ENCODE measurements at regions not wholly inside any gene's neighbourhood (a gene's known extent, or its start where the extent isn't known, plus 50 kb on each side); places are given as distances from the start of the nearest gene placed in this dataset.

GRCh38 chr3:144942093-144942837, 970.6 kb downstream of the DIPK2A start:
- intact Hi-C loops (cut with DNase I), result no loop called here
- DNase-seq (no peak), ATAC-seq (no peak)
- H3K27ac ChIP-seq, result no peak overlapping the region
- 71 to 75% methylated on average over 3 of the region's 3 CpGs for WGBS, 2 donors
- H3K4me3 ChIP-seq, result no peak overlapping the region
- no peaks in the 10 kb centered on the region for H3K9me3 ChIP-seq
- no peaks in the 10 kb centered on the region for H3K4me1 ChIP-seq
- TF ChIP-seq POLR2A (IDR thresholded peaks at IDR 0.05), result no peak
- no peak for TF ChIP-seq CTCF (IDR thresholded peaks at IDR 0.05)
- no peaks in the 10 kb centered on the region for H3K36me3 ChIP-seq (replicated peaks in 1 of 2; ENCODE audit: insufficient read depth in 1 of 2, low read depth in 2 of 2)
- H3K27me3 ChIP-seq, result no peaks in the 10 kb centered on the region

- no peaks in the 10 kb centered on the region for H3K4me1 ChIP-seq
- no peak for TF ChIP-seq POLR2A (IDR thresholded peaks at IDR 0.05)
- no peak for TF ChIP-seq CTCF (IDR thresholded peaks at IDR 0.05)
- no peaks in the 10 kb centered on the region for H3K9me3 ChIP-seq
- H3K36me3 ChIP-seq (replicated peaks in 1 of 2; ENCODE audit: insufficient read depth in 1 of 2, low read depth in 2 of 2), result no peaks in the 10 kb centered on the region
- no peak for ATAC-seq
- no peaks in the 10 kb centered on the region for H3K27me3 ChIP-seq
- WGBS, 2 donors, result 72 to 73% methylated on average over 3 of the region's 3 CpGs
- H3K27ac ChIP-seq, result no peak overlapping the region
- intact Hi-C loops (cut with DNase I), result no loop called here
- no peak for DNase-seq
- H3K4me3 ChIP-seq, result no peak overlapping the region
These were observed 971.2 kb downstream of the DIPK2A start for GRCh38 chr3:144942838-144943197.

GRCh38 chr3:144947895-144948294, 976.3 kb downstream of the DIPK2A start:
- Histone ChIP-seq H3K4me3 (no peak overlapping the region), H3K27ac (no peak overlapping the region), H3K36me3 (replicated peaks in 1 of 2; ENCODE audit: insufficient read depth in 1 of 2, low read depth in 2 of 2) (no peaks in the 10 kb centered on the region), H3K27me3 (no peaks in the 10 kb centered on the region), H3K9me3 (no peaks in the 10 kb centered on the region), H3K4me1 (no peaks in the 10 kb centered on the region)
- no peak for DNase-seq
- intact Hi-C loops (cut with DNase I), result no loop called here
- ATAC-seq, result no peak
- WGBS, 2 donors, result 76 to 78% methylated on average over 5 of the region's 5 CpGs
- TF ChIP-seq CTCF (IDR thresholded peaks at IDR 0.05) (no peak), POLR2A (IDR thresholded peaks at IDR 0.05) (no peak)

- no peak for DNase-seq
- no peaks in the 10 kb centered on the region for H3K9me3 ChIP-seq
- H3K4me1 ChIP-seq, result no peaks in the 10 kb centered on the region
- no peak for ATAC-seq
- intact Hi-C loops (cut with DNase I), result no loop called here
- no peak overlapping the region for H3K4me3 ChIP-seq
- TF ChIP-seq POLR2A (IDR thresholded peaks at IDR 0.05), result no peak
- TF ChIP-seq CTCF (IDR thresholded peaks at IDR 0.05), result no peak
- no peaks in the 10 kb centered on the region for H3K27me3 ChIP-seq
- H3K36me3 ChIP-seq (replicated peaks in 1 of 2; ENCODE audit: insufficient read depth in 1 of 2, low read depth in 2 of 2), result no peaks in the 10 kb centered on the region
- 50 to 51% methylated on average over 2 of the region's 2 CpGs for WGBS, 2 donors
- no peak overlapping the region for H3K27ac ChIP-seq
These were observed 977.1 kb downstream of the DIPK2A start for GRCh38 chr3:144948711-144949110.

- no peak for ATAC-seq
- H3K4me3 ChIP-seq, result no peak overlapping the region
- H3K27me3 ChIP-seq, result no peaks in the 10 kb centered on the region
- WGBS, 2 donors, result 62 to 64% methylated on average over 1 of the region's 1 CpG
- no peaks in the 10 kb centered on the region for H3K9me3 ChIP-seq
- intact Hi-C loops (cut with DNase I), result no loop called here
- H3K27ac ChIP-seq, result no peak overlapping the region
- H3K36me3 ChIP-seq (replicated peaks in 1 of 2; ENCODE audit: insufficient read depth in 1 of 2, low read depth in 2 of 2), result no peaks in the 10 kb centered on the region
- DNase-seq, result no peak
- TF ChIP-seq CTCF (IDR thresholded peaks at IDR 0.05), result no peak
- TF ChIP-seq POLR2A (IDR thresholded peaks at IDR 0.05), result no peak
- H3K4me1 ChIP-seq, result no peaks in the 10 kb centered on the region
These were observed 982.3 kb downstream of the DIPK2A start for GRCh38 chr3:144953959-144954358.

Data from body of pancreas (tissue), 4 donors.